Keratinocyte (primary cell): ENCODE measurements at regions not wholly inside any gene's neighbourhood (a gene's known extent, or its start where the extent isn't known, plus 50 kb on each side); places are given as distances from the start of the nearest gene placed in this dataset.

Source experiments
- EZH2 ChIP-seq: IDR thresholded peaks from one replicate; pipeline ENCODE4 v1.6.1; 2012; ENCODE audit warnings: inconsistent platforms, mild to moderate bottlenecking, low read length, moderate library complexity
- TF ChIP-seq, protein P1 (sequence below), 3 experiments: IDR thresholded peaks in 1 of 3; conservative IDR thresholded peaks in 1 of 3; optimal IDR thresholded peaks in 1 of 3; 2 replicates in 2 of 3; 3 replicates in 1 of 3; pipeline versions ENCODE3 to v1.5.1; 2011; ENCODE audit warnings: low read length in 3 of 3, mild to moderate bottlenecking in 3 of 3, moderate library complexity in 2 of 3, control low read depth in 1 of 3, inconsistent platforms in 1 of 3; ENCODE audit not compliant: insufficient read depth in 2 of 3; ENCODE audit errors: extremely low read depth in 1 of 3

DNA sequence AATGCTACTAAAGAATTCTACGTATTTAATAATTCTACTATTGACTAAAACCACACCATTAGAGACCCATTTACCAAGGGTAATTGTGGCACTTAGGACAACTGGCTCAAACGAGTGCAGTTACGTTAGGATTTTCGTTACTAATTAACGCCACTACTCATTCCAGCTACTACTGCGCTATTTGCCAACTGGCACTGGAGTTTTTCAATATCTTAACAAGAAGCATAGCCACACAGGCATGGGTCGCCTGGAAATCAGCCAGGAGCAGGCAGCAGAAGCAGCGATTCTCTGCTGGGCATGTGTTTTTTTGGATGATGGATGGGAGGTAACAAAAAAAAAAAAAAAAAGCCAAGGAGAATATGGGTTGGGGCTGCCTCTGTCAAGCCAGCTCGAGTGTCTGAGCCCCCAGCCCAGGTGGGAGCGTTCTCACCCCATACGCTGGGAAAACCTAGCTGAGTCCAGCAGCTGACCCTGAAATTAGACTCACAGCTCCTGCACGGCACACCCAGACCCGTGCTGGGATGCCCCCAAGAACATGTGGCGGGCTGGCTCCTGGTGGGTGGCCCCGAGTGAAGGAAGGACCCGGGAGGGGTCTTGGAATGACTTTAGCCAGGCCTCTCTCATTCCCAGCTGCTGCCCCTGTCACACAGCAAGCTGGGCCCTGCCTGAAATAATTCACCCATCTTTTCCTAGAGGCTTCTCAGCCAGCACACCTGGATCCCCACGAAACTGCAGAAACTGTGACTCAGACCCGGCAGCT is 214.0 kb downstream of the BRD1 start:
- TF ChIP-seq, protein P1, sequence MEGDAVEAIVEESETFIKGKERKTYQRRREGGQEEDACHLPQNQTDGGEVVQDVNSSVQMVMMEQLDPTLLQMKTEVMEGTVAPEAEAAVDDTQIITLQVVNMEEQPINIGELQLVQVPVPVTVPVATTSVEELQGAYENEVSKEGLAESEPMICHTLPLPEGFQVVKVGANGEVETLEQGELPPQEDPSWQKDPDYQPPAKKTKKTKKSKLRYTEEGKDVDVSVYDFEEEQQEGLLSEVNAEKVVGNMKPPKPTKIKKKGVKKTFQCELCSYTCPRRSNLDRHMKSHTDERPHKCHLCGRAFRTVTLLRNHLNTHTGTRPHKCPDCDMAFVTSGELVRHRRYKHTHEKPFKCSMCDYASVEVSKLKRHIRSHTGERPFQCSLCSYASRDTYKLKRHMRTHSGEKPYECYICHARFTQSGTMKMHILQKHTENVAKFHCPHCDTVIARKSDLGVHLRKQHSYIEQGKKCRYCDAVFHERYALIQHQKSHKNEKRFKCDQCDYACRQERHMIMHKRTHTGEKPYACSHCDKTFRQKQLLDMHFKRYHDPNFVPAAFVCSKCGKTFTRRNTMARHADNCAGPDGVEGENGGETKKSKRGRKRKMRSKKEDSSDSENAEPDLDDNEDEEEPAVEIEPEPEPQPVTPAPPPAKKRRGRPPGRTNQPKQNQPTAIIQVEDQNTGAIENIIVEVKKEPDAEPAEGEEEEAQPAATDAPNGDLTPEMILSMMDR (optimal IDR thresholded peaks at IDR 0.05 in 1 of 3, IDR thresholded peaks at IDR 0.05 in 1 of 3, conservative IDR thresholded peaks at IDR 0.05 in 1 of 3; ENCODE audit: extremely low read depth in 1 of 3, insufficient read depth in 2 of 3, low read length in 3 of 3) = no peak
- no peak for TF ChIP-seq EZH2
